BJ (cell line): ENCODE measurements at regions not wholly inside any gene's neighbourhood (a gene's known extent, or its start where the extent isn't known, plus 50 kb on each side); places are given as distances from the start of the nearest gene placed in this dataset.

Experiments used
- CTCF ChIA-PET: fragments of 350-600 bp; formaldehyde crosslinking; extraction: SDS; loops from one replicate; lab custom pipeline; 2021; ENCODE audit warnings: antibody characterized with exemption, inconsistent platforms; lab: Yijun Ruan, JAX
- POLR2A ChIA-PET: fragments of 300-600 bp; sonication (Branson Sonifier 250); formaldehyde crosslinking; extraction: SDS; loops from one replicate; lab custom pipeline; 2021; ENCODE audit warnings: antibody characterized with exemption; lab: Charles Lee
- DNase-seq: peaks from one replicate; pipeline ENCODE4 v3.0.0-alpha.2; 2011; ENCODE audit warnings: low read depth
- H3K27me3 ChIP-seq: 2 replicates; pipeline ENCODE4 v1.6.0; 2011; ENCODE audit warnings: low read length; ENCODE audit not compliant: control insufficient read depth, insufficient read depth
- H3K36me3 ChIP-seq: 2 replicates; pipeline ENCODE4 v1.5.1; 2011; ENCODE audit warnings: low read length; ENCODE audit not compliant: control insufficient read depth, insufficient read depth
- H3K4me3 ChIP-seq: 2 replicates; pipeline ENCODE4 v1.5.1; 2011; ENCODE audit warnings: low read depth, mild to moderate bottlenecking, control low read depth, low read length
- TF ChIP-seq, protein P1 (sequence below): IDR thresholded peaks from 2 replicates; pipeline ENCODE4 v1.5.1; 2011; ENCODE audit warnings: low read depth, mild to moderate bottlenecking, control low read depth, inconsistent platforms, low read length, moderate library complexity; ENCODE audit not compliant: insufficient read depth

DNA sequence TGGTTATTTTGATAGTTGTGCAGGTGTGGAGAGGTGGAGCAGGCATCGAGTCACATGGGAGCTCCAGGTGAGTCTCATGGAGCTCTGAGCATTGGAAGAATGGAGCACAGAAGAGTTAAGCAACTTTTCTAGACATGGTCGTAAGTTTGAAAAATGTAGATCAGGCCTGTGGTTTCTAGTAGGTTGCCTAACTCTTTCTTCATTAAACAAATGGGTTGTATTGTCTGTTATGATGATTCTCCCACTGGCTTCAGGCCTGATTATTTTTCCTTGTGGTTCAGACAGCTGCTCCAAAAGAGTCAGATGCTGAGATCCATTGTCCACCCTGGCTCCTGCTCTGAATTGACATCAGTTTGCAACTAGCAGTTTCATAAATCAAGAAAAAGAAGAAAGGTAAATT, 80.3 kb upstream of the RPS23 start:
- H3K36me3 ChIP-seq: no peaks in the 10 kb centered on the region
- ChIA-PET POLR2A (no interaction called here), CTCF (interaction anchor here (0.6 to 2.4 kb wide), 12 partner anchors 9 to 1206 kb away, joined by 3 to 7 read pairs (median 4); no protein-coding TSS in a partner anchor)
- TF ChIP-seq, protein P1, sequence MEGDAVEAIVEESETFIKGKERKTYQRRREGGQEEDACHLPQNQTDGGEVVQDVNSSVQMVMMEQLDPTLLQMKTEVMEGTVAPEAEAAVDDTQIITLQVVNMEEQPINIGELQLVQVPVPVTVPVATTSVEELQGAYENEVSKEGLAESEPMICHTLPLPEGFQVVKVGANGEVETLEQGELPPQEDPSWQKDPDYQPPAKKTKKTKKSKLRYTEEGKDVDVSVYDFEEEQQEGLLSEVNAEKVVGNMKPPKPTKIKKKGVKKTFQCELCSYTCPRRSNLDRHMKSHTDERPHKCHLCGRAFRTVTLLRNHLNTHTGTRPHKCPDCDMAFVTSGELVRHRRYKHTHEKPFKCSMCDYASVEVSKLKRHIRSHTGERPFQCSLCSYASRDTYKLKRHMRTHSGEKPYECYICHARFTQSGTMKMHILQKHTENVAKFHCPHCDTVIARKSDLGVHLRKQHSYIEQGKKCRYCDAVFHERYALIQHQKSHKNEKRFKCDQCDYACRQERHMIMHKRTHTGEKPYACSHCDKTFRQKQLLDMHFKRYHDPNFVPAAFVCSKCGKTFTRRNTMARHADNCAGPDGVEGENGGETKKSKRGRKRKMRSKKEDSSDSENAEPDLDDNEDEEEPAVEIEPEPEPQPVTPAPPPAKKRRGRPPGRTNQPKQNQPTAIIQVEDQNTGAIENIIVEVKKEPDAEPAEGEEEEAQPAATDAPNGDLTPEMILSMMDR: no peak
- no peak overlapping the region for H3K4me3 ChIP-seq
- DNase-seq: no peak
- H3K27me3 ChIP-seq: no peaks in the 10 kb centered on the region

DNA sequence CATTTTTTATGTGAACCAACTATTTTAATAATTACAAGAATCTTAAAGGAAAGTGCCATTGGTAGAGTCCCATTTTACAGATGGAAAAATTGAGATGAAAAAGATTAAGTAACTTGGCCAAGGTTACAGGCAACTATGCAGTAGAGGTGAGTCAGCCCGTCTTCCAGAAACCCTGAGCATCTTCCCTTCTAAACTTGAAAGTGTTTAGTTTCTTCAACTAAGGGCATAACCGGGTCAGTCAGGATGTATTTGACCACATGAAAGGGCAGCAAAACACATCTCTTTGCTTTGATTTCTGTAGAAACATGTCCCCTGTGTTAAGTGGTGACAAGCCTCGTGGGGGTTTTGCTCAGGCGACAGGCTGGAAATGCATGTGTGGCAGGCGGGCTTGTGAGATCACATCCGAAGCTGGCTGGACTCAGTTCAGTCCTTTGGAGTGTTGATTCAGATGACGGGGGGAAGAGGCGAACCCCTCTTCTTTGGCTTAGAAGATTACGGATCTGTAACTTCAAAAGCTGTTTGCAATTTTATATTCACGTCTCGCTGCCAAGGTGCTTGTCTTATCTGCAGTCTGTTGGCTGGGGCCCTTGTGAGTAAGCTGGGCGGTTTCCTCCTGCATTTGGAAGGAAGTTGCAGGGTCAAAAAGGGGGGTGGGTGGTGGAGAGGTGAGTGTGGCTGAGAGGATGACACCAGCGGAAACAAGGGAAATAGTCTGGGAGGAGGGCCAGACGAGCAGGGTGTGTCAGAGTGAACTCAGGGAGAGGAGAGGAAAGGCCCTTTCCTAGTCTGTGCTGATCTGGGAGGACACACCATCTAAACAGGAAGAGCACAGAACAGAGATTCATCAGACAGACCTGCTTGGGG, 78.9 kb upstream of the RPS23 start:
- ChIA-PET POLR2A (no interaction called here), CTCF (interaction anchor here (0.6 to 2.4 kb wide), 8 partner anchors 11 to 1208 kb away, joined by 3 to 6 read pairs (median 4); no protein-coding TSS in a partner anchor)
- no peaks in the 10 kb centered on the region for H3K27me3 ChIP-seq
- no peak overlapping the region for H3K4me3 ChIP-seq
- TF ChIP-seq, protein P1: no peak
- DNase-seq: peak; percentile 71
- H3K36me3 ChIP-seq: no peaks in the 10 kb centered on the region

DNA sequence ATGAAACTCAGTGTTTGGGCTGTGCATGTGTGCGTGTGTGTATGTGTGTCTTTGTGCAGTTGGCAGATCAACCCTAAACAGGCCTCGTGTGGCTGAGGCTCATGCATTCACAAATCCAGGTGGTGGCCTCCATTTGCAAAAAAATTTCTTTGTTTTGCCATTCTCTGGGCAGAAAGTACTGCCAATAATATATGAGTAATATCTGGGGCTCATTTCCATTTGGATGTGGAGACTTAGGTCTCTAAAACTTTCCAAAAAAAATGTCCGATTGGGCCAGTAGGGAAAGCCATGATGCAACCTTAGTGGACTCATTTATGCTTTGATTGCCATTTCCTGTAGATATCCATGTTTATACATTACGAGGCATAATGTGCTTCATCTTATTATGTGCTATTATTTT, 77.9 kb upstream of the RPS23 start:
- H3K36me3 ChIP-seq: no peaks in the 10 kb centered on the region
- no peak overlapping the region for H3K4me3 ChIP-seq
- no peak for DNase-seq
- no peaks in the 10 kb centered on the region for H3K27me3 ChIP-seq
- TF ChIP-seq, protein P1: no peak
- POLR2A ChIA-PET: no interaction called here
- CTCF ChIA-PET: interaction anchor here (0.6 to 2.1 kb wide), 4 partner anchors 23 to 1116 kb away, joined by 3 to 5 read pairs (median 4); no protein-coding TSS in a partner anchor

DNA sequence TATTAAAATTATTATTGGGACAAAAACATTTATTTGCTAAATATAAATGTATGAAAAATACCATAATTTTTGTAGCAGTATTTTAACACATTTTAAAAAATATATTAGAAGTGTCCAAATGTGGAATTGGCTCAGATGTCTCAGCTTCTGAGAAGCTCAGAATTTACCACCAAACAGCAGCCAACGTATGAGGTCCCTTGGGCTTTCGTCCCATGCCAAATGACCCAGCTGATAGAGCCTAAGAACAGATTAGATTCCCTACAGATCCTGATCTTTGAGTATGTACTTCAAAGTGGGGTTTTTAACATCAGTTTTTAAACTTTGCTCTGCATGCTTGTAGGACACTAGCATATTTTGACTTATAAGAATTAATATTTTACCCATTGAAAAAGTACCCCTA, 77.3 kb upstream of the RPS23 start:
- no peaks in the 10 kb centered on the region for H3K36me3 ChIP-seq
- TF ChIP-seq, protein P1: no peak
- ChIA-PET CTCF (interaction anchor here (1.3 to 2.1 kb wide), 4 partner anchors 22 to 112 kb away, joined by 3 to 5 read pairs (median 4); no protein-coding TSS in a partner anchor), POLR2A (no interaction called here)
- DNase-seq: no peak
- no peaks in the 10 kb centered on the region for H3K27me3 ChIP-seq
- H3K4me3 ChIP-seq: no peak overlapping the region

DNA sequence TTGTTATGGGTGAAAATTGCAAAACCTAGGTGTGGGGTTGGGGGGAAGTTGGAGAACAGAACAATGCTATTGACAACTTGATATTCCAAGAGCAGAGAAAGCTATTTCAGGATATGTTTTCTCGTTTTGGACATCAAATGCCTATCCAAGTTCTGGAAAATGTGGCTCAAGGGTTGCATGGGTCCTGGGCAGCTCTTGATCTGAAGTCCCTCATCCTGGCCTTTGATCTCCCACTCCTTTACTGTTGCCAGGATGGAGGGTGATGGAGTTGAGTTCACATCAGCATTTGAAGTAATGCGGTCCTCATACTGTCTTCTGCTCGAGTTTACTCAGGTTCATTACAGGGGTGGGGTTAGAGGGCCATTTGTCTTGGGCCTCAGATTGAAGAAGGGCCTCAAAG, 76.9 kb upstream of the RPS23 start:
- ChIA-PET CTCF (interaction anchor here (0.6 to 3.4 kb wide), 6 partner anchors 10 to 112 kb away, joined by 3 to 10 read pairs (median 4); no protein-coding TSS in a partner anchor), POLR2A (no interaction called here)
- TF ChIP-seq, protein P1: no peak
- H3K27me3 ChIP-seq: no peaks in the 10 kb centered on the region
- DNase-seq: no peak
- H3K36me3 ChIP-seq: no peaks in the 10 kb centered on the region
- H3K4me3 ChIP-seq: no peak overlapping the region
